Fibroblast of lung (primary cell): ENCODE measurements at regions not wholly inside any gene's neighbourhood (a gene's known extent, or its start where the extent isn't known, plus 50 kb on each side); places are given as distances from the start of the nearest gene placed in this dataset.

ENCODE experiments used
- DNase-seq, 2 donors: peaks; one replicate each; pipeline versions ENCODE4 v3.0.0 to v3.0.0-alpha.2; 2010; ENCODE audit warnings: low read depth in 2 of 2
- H2AFZ ChIP-seq: 2 replicates; pipeline ENCODE4 v1.5.1; 2012; ENCODE audit warnings: low read length, control low read depth, inconsistent platforms
- H3K27ac ChIP-seq: 2 replicates; pipeline ENCODE4 v1.5.1; 2011; ENCODE audit warnings: low read length, control low read depth; ENCODE audit not compliant: insufficient read depth
- H3K27me3 ChIP-seq: 2 replicates; pipeline ENCODE4 v1.5.1; 2011; ENCODE audit warnings: mild to moderate bottlenecking, low read length; ENCODE audit not compliant: control insufficient read depth, insufficient read depth
- H3K36me3 ChIP-seq: 2 replicates; pipeline ENCODE4 v1.5.1; 2011; ENCODE audit warnings: low read length; ENCODE audit not compliant: control insufficient read depth, insufficient read depth
- H3K4me1 ChIP-seq: 2 replicates; pipeline ENCODE4 v1.5.1; 2011; ENCODE audit warnings: low read length; ENCODE audit not compliant: control insufficient read depth, insufficient read depth; ENCODE audit errors: extremely low read depth
- H3K4me2 ChIP-seq: 2 replicates; pipeline ENCODE4 v1.5.1; 2011; ENCODE audit warnings: low read length, control low read depth; ENCODE audit not compliant: insufficient read depth; ENCODE audit errors: extremely low read depth
- H3K4me3 ChIP-seq, 4 experiments: fragments of 200-600 bp in 1 of 4; sonication (generic) in 1 of 4; replicated peaks in 1 of 4; 2 replicates each; pipeline ENCODE4 v1.5.1; 2011 to 2016; ENCODE audit warnings: low read length in 4 of 4, low read depth in 3 of 4, mild to moderate bottlenecking in 3 of 4, control low read depth in 2 of 4, inconsistent platforms in 1 of 4, mixed read lengths in 1 of 4; ENCODE audit not compliant: insufficient read depth in 1 of 4; ENCODE audit errors: control extremely low read depth in 1 of 4
- H3K79me2 ChIP-seq: 2 replicates; pipeline ENCODE4 v1.5.1; 2012; ENCODE audit warnings: mild to moderate bottlenecking, low read length, inconsistent platforms; ENCODE audit not compliant: control insufficient read depth, insufficient read depth
- H3K9ac ChIP-seq: 2 replicates; pipeline ENCODE4 v1.5.1; 2011; ENCODE audit warnings: mild to moderate bottlenecking, low read length, control low read depth; ENCODE audit not compliant: insufficient read depth
- H3K9me3 ChIP-seq: 2 replicates; pipeline ENCODE4 v1.5.1; 2012; ENCODE audit warnings: low read depth, low read length; ENCODE audit not compliant: control insufficient read depth, insufficient read depth
- H4K20me1 ChIP-seq: 2 replicates; pipeline ENCODE4 v1.5.1; 2011; ENCODE audit warnings: low read length; ENCODE audit not compliant: control insufficient read depth, insufficient read depth; ENCODE audit errors: extremely low read depth
- CTCF ChIP-seq, 2 donors: IDR thresholded peaks in 1 of 2; conservative IDR thresholded peaks in 1 of 2; 1 replicate in 1 of 2; 2 replicates in 1 of 2; pipeline ENCODE4 v1.5.1; 2011 to 2012; ENCODE audit warnings: low read length in 2 of 2, control low read depth in 1 of 2, inconsistent platforms in 1 of 2, low read depth in 1 of 2, mild to moderate bottlenecking in 1 of 2
- EZH2 ChIP-seq: IDR thresholded peaks from 2 replicates; pipeline ENCODE4 v1.5.1; 2012; ENCODE audit warnings: low read length, control low read depth, mild to moderate bottlenecking; ENCODE audit errors: missing control alignments

GRCh38 chr13:66128692-66129269, 1101.4 kb downstream of the PCDH9 start:
- Histone ChIP-seq H3K9me3 (no peaks in the 10 kb centered on the region), H3K27me3 (no peaks in the 10 kb centered on the region), H3K4me2 (no peak overlapping the region), H3K27ac (no peak overlapping the region), H3K4me3 (no peak overlapping the region), H3K9ac (no peak overlapping the region), H4K20me1 (no peaks in the 10 kb centered on the region), H3K79me2 (no peaks in the 10 kb centered on the region), H2AFZ (no peak overlapping the region), H3K36me3 (no peaks in the 10 kb centered on the region), H3K4me1 (no peaks in the 10 kb centered on the region)
- TF ChIP-seq CTCF (conservative IDR thresholded peaks at IDR 0.05 in 1 of 2, IDR thresholded peaks at IDR 0.05 in 1 of 2; ENCODE audit: low read depth in 1 of 2, low read length in 2 of 2), result no peak
- no peak for TF ChIP-seq EZH2
- DNase-seq, result no peak

- no peak overlapping the region for H3K4me3 ChIP-seq
These were observed 1101.9 kb downstream of the PCDH9 start for GRCh38 chr13:66128201-66128600.

GRCh38 chr13:66117563-66117962, 1112.6 kb downstream of the PCDH9 start:
- Histone ChIP-seq H3K4me1 (no peaks in the 10 kb centered on the region), H3K4me2 (no peak overlapping the region), H3K4me3 (no peak overlapping the region), H3K27ac (no peak overlapping the region), H3K79me2 (no peaks in the 10 kb centered on the region), H3K9me3 (no peaks in the 10 kb centered on the region), H3K36me3 (no peaks in the 10 kb centered on the region), H4K20me1 (no peaks in the 10 kb centered on the region), H3K9ac (no peak overlapping the region), H2AFZ (no peak overlapping the region), H3K27me3 (no peaks in the 10 kb centered on the region)
- TF ChIP-seq CTCF (conservative IDR thresholded peaks at IDR 0.05 in 1 of 2, IDR thresholded peaks at IDR 0.05 in 1 of 2; ENCODE audit: low read depth in 1 of 2, low read length in 2 of 2) (no peak), EZH2 (no peak)
- DNase-seq, result no peak

More at GRCh38 chr13:66128201-66128600, 1101.9 kb downstream of the PCDH9 start:
- Histone ChIP-seq H3K36me3 (no peaks in the 10 kb centered on the region), H3K79me2 (no peaks in the 10 kb centered on the region), H3K27me3 (no peaks in the 10 kb centered on the region), H3K4me2 (no peak overlapping the region), H3K4me1 (no peaks in the 10 kb centered on the region), H2AFZ (no peak overlapping the region), H4K20me1 (no peaks in the 10 kb centered on the region), H3K9ac (no peak overlapping the region), H3K9me3 (no peaks in the 10 kb centered on the region), H3K27ac (no peak overlapping the region)
- TF ChIP-seq CTCF (conservative IDR thresholded peaks at IDR 0.05 in 1 of 2, IDR thresholded peaks at IDR 0.05 in 1 of 2; ENCODE audit: low read depth in 1 of 2, low read length in 2 of 2) (no peak), EZH2 (no peak)
- DNase-seq, result no peak
